Dendritic cell treated with granulocyte-macrophage colony-stimulating factor and Interleukin-4, amounts not matched to agents 40 ng/mL and 50 ng/mL, for 4 days (primary cell): ENCODE measurements at regions not wholly inside any gene's neighbourhood (a gene's known extent, or its start where the extent isn't known, plus 50 kb on each side); places are given as distances from the start of the nearest gene placed in this dataset.
"Not testable (repeated sequence)": the region's sequence is repeated elsewhere in the genome, so short reads cannot be mapped to it uniquely, and the experiment has no call there.

ENCODE experiments used
- H3K27ac Mint-ChIP-seq: one replicate; pipeline ENCODE4 v1.8.0; 2022; ENCODE audit warnings: mild to moderate bottlenecking, mixed read lengths
- H3K27me3 Mint-ChIP-seq: one replicate; pipeline ENCODE4 v1.8.0; 2022; ENCODE audit warnings: mild to moderate bottlenecking, mixed read lengths
- H3K36me3 Mint-ChIP-seq: one replicate; pipeline ENCODE4 v1.8.0; 2022; ENCODE audit warnings: low read depth, mixed read lengths
- H3K4me1 Mint-ChIP-seq: one replicate; pipeline ENCODE4 v1.8.0; 2022; ENCODE audit warnings: low read depth, mixed read lengths
- H3K4me3 Mint-ChIP-seq: one replicate; pipeline ENCODE4 v1.8.0; 2022; ENCODE audit warnings: mild to moderate bottlenecking, moderate library complexity, mixed read lengths
- H3K9me3 Mint-ChIP-seq: one replicate; pipeline ENCODE4 v1.8.0; 2022; ENCODE audit warnings: mixed read lengths
- intact Hi-C: fragments of 100-400 bp; cut with micrococcal nuclease; formaldehyde crosslinking; loops from one replicate; pipeline ENCODE4 v1.15.0; 2022

- H3K9me3 Mint-ChIP-seq: no peaks in the 10 kb centered on the region
These were observed 414.5 kb downstream of the NDFIP2 start for GRCh38 chr13:79895416-79895815.

DNA sequence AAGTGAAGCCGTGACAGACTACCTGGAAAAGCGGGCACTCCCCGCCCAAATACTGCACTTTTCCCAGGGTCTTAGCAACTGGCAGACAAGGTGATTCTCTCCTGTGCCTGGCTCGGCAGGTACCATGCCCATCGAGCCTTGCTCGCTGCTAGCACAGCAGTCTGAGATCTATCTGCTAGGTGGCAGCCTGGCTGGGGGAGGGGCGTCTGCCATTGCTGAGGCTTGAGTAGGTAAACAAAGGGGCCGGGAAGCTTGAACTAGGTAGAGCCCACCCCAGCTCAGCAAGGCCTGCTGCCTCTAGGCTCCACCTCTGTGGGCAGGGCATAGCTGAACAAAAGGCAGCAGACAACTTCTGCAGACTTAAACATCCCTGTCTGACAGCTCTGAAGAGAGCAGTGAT lies 406.3 kb downstream of the NDFIP2 start:
- Mint-ChIP-seq H3K4me1 (peaks cover 10% of the 10 kb centered on the region), H3K9me3 (peaks cover 10% of the 10 kb centered on the region)
- H3K36me3 Mint-ChIP-seq, H3K27ac Mint-ChIP-seq, H3K4me3 Mint-ChIP-seq, H3K27me3 Mint-ChIP-seq, intact Hi-C loops: not testable (repeated sequence)

More at GRCh38 chr13:79895416-79895815, 414.5 kb downstream of the NDFIP2 start:
- peaks cover 7% of the 10 kb centered on the region for H3K4me1 Mint-ChIP-seq
- H3K27me3 Mint-ChIP-seq: no peaks in the 10 kb centered on the region
- no peak overlapping the region for H3K27ac Mint-ChIP-seq
- intact Hi-C loops: no loop called here
- H3K4me3 Mint-ChIP-seq: no peak overlapping the region
- no peaks in the 10 kb centered on the region for H3K36me3 Mint-ChIP-seq

DNA sequence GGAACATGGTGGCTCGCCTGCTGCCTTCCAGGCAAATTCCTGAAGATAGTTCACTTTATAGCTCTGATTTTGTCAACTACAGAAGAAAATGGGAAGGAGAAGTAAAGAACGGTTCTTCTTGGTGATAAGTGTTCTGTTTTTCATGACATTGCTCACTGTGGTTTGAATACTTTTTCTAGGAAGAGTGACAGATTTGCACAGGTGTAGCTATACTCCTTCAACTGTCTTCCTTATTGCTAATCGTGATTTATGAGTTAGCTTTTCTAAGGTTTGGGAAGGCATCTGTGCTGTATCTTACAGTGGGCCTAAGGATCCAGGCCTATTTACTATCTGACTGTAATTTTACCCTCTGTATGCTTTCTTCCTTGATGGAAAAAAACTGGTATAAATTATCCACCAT lies 405.6 kb downstream of the NDFIP2 start:
- intact Hi-C loops: no loop called here
- Mint-ChIP-seq H3K27ac (no peak overlapping the region), H3K4me3 (no peak overlapping the region), H3K4me1 (peaks cover 12% of the 10 kb centered on the region), H3K36me3 (no peaks in the 10 kb centered on the region), H3K27me3 (no peaks in the 10 kb centered on the region), H3K9me3 (peaks cover 15% of the 10 kb centered on the region)

GRCh38 chr13:79884890-79885289 lies 403.9 kb downstream of the NDFIP2 start:
- H3K9me3 Mint-ChIP-seq: peaks cover 21% of the 10 kb centered on the region
- peaks cover 26% of the 10 kb centered on the region for H3K4me1 Mint-ChIP-seq
- no peak overlapping the region for H3K27ac Mint-ChIP-seq
- H3K36me3 Mint-ChIP-seq: no peaks in the 10 kb centered on the region
- no peaks in the 10 kb centered on the region for H3K27me3 Mint-ChIP-seq
- no peak overlapping the region for H3K4me3 Mint-ChIP-seq
- intact Hi-C loops: no loop called here

DNA sequence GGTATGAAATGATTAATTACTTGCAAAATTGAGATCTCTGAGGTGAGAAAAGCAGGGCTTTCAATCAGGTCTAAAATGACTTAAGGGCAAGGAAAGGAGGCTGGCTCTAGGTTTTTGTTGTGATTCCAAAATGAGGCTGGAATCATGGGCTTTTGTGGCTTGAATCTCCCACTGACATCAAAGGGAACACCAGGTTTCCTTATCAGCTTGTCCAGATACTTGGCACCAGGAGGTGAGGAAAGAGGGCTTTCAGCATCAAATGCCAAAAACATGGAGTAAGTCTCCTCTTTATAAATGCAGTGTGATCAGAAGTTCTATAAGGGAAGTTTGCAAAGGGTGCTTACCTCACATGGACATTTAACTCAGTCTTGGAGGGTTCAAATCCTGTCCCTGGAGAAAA lies 402.3 kb downstream of the NDFIP2 start:
- intact Hi-C loops: no loop called here
- Mint-ChIP-seq H3K27me3 (no peaks in the 10 kb centered on the region), H3K27ac (no peak overlapping the region), H3K4me3 (no peak overlapping the region), H3K36me3 (no peaks in the 10 kb centered on the region), H3K4me1 (peaks cover 26% of the 10 kb centered on the region), H3K9me3 (peaks cover 16% of the 10 kb centered on the region)

DNA sequence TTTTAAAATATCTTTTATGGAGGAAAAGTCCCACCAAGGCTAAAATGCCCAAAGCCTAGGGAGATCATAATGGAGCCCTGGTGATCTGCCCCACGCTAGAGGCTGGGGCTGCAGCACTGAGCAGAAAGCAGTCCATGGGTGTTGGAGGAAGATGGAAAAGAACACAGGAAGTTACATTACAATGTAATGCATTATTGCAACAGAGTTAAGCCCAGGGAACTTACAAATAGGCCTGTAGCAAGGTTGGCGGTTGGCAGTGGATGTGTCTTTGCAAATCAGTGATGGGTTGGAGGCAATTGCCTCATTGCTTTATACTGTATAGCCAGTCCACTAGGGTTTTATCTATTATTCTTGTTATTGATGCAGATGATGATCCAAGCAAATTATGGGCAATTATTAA lies 399.9 kb downstream of the NDFIP2 start:
- no peak overlapping the region for H3K27ac Mint-ChIP-seq
- peaks cover 26% of the 10 kb centered on the region for H3K4me1 Mint-ChIP-seq
- no peaks in the 10 kb centered on the region for H3K27me3 Mint-ChIP-seq
- intact Hi-C loops: no loop called here
- H3K36me3 Mint-ChIP-seq: no peaks in the 10 kb centered on the region
- no peak overlapping the region for H3K4me3 Mint-ChIP-seq
- peaks cover 16% of the 10 kb centered on the region for H3K9me3 Mint-ChIP-seq

DNA sequence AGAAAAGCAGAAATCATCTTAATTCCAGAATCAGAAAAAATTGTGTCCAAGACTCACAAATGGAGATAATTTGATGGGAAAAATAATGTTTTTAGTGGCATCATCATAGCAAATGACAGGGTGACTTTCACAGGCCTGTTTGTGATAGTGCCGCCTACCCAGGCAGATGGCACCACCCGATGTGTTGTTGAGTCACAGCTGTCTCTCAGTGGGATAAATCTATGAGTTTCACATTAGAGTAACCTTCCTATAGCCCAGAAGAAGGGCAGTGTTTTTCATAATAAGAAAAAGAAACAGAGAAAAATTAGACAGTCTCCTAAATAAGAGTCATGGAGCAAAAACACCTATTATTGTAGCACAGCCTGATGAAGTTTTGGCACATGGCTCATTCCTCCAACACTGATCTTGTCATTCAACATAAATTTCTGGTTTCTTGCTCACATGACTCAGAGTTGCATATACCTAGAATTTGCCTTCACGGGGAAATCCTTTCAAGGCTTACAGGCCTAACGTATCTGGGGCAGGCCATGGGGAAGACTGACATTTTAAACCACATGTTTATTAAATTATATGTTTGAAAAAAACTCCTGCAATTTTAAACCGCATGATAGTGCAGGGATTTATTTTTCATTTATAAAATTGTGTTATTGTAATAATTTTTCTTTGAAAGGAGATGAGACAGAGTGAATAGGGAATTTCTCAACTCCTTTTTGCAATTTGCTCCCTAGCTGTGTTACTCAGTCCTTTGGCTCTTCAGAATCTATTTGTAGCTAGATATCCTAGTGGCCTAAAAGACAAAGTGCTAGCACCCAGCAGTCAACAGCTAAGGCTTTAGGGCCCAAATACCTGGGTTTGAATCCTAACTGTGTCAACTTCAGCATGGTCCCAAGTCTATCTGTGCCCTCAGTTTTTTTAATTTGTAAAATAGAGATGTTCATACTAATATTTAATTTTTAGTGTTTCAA lies 393.7 kb downstream of the NDFIP2 start:
- H3K4me3 Mint-ChIP-seq: no peak overlapping the region
- no peak overlapping the region for H3K27ac Mint-ChIP-seq
- H3K36me3 Mint-ChIP-seq: no peaks in the 10 kb centered on the region
- H3K27me3 Mint-ChIP-seq: no peaks in the 10 kb centered on the region
- intact Hi-C loops: no loop called here
- peaks cover 5% of the 10 kb centered on the region for H3K4me1 Mint-ChIP-seq
- H3K9me3 Mint-ChIP-seq: peaks cover 1% of the 10 kb centered on the region

DNA sequence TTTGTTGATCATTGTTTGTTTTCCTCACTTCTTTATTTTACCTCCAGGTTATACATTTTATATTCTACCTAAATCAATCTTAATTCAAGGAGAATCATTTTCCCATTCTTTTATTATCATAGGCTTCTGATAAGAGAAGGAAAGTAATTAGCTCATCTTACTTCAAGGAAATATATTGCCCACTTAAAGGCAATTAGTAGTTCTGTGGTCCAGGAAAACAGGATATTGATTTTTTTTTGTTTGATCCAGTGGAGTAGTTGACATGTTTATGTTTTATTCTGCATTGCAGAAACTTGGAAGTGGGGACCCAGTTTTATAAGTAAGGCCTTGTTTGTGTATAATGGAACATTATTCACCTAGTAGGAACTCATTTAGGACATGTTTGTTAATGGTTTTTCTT lies 390.6 kb downstream of the NDFIP2 start:
- H3K36me3 Mint-ChIP-seq: no peaks in the 10 kb centered on the region
- peaks cover 15% of the 10 kb centered on the region for H3K4me1 Mint-ChIP-seq
- no peaks in the 10 kb centered on the region for H3K9me3 Mint-ChIP-seq
- H3K4me3 Mint-ChIP-seq: no peak overlapping the region
- H3K27me3 Mint-ChIP-seq: no peaks in the 10 kb centered on the region
- intact Hi-C loops: no loop called here
- H3K27ac Mint-ChIP-seq: no peak overlapping the region

DNA sequence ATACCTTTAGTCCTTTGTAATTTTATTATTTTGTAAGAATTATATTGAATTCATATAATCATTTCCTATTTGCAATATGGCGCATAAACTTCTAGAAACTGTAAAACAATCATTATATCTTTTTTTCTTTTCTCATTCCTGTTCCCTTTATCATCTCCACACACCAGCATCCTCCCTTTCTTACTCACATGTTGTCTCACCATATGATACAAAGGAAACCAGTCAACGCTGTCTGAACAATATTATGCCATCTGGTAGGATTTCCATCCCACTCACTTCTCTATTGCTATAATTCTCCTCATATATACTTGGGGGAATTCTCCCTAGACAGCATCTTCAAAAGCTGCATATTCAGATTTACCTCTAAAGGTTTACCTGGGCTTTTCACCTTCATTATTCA lies 389.8 kb downstream of the NDFIP2 start:
- H3K27me3 Mint-ChIP-seq: no peaks in the 10 kb centered on the region
- peaks cover 3% of the 10 kb centered on the region for H3K9me3 Mint-ChIP-seq
- intact Hi-C loops: no loop called here
- no peak overlapping the region for H3K4me3 Mint-ChIP-seq
- no peaks in the 10 kb centered on the region for H3K36me3 Mint-ChIP-seq
- H3K27ac Mint-ChIP-seq: no peak overlapping the region
- H3K4me1 Mint-ChIP-seq: peaks cover 18% of the 10 kb centered on the region

- H3K4me1 Mint-ChIP-seq: peaks cover 22% of the 10 kb centered on the region
- no peak overlapping the region for H3K27ac Mint-ChIP-seq
- intact Hi-C loops: no loop called here
- H3K9me3 Mint-ChIP-seq: peaks cover 9% of the 10 kb centered on the region
- H3K36me3 Mint-ChIP-seq: no peaks in the 10 kb centered on the region
- no peaks in the 10 kb centered on the region for H3K27me3 Mint-ChIP-seq
- no peak overlapping the region for H3K4me3 Mint-ChIP-seq
These were observed 389.2 kb downstream of the NDFIP2 start for GRCh38 chr13:79870123-79870522.

- Mint-ChIP-seq H3K27me3 (no peaks in the 10 kb centered on the region), H3K4me1 (peaks cover 22% of the 10 kb centered on the region), H3K9me3 (peaks cover 9% of the 10 kb centered on the region), H3K36me3 (no peaks in the 10 kb centered on the region), H3K27ac (no peak overlapping the region), H3K4me3 (no peak overlapping the region)
- intact Hi-C loops: no loop called here
These were observed 388.4 kb downstream of the NDFIP2 start for GRCh38 chr13:79869326-79869725.

GRCh38 chr13:79867254-79867653 lies 386.3 kb downstream of the NDFIP2 start:
- intact Hi-C loops: no loop called here
- Mint-ChIP-seq H3K4me1 (peaks cover 22% of the 10 kb centered on the region), H3K27me3 (no peaks in the 10 kb centered on the region), H3K9me3 (peaks cover 9% of the 10 kb centered on the region), H3K4me3 (no peak overlapping the region), H3K36me3 (no peaks in the 10 kb centered on the region), H3K27ac (no peak overlapping the region)

- H3K4me3 Mint-ChIP-seq: no peak overlapping the region
- no peak overlapping the region for H3K27ac Mint-ChIP-seq
- intact Hi-C loops: no loop called here
- H3K9me3 Mint-ChIP-seq: peaks cover 9% of the 10 kb centered on the region
- H3K27me3 Mint-ChIP-seq: no peaks in the 10 kb centered on the region
- no peaks in the 10 kb centered on the region for H3K36me3 Mint-ChIP-seq
- peaks cover 22% of the 10 kb centered on the region for H3K4me1 Mint-ChIP-seq
These were observed 385.5 kb downstream of the NDFIP2 start for GRCh38 chr13:79866436-79866835.

DNA sequence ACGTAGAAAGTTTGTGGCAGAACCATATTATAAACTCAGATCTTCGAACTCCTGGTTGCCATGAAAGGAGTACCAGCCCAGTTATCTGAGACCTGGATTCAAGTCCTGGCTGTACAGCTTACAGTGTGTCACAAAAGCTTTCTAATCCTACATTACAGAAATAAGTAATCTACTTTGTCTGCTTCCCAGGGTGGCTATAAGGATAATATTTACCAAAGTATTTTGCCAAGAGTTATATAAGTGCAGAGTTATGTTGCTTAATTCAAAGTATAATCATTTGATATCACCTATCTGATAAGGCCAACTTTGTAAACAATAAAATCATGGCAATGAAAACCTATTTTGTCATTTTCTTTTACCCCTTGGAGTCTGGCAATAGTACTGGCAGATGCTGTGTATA lies 381.6 kb downstream of the NDFIP2 start:
- Mint-ChIP-seq H3K36me3 (no peaks in the 10 kb centered on the region), H3K27me3 (no peaks in the 10 kb centered on the region), H3K4me3 (no peak overlapping the region), H3K9me3 (peaks cover 9% of the 10 kb centered on the region), H3K27ac (no peak overlapping the region), H3K4me1 (peaks cover 16% of the 10 kb centered on the region)
- intact Hi-C loops: no loop called here

DNA sequence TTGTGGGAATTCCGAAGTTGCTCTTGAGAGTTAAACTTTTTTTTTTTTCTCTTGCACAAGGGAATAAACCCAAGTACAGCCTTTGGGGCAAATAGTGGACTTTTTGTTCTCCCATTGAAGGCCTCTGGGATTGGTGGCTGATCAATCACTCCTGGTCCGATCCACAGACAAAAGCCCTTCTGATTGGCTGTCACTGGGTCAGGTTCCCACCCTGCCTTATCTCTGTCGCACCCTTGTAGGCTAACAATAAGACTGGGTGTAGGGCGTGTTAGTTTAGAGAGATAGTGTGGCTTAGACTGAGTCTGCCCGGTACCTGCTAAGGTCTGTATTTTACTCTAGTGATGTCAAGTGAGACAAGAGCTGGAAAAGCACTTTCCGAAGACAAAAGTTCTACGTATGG lies 380.8 kb downstream of the NDFIP2 start:
- Mint-ChIP-seq H3K27ac (no peak overlapping the region), H3K36me3 (no peaks in the 10 kb centered on the region), H3K9me3 (peaks cover 9% of the 10 kb centered on the region), H3K27me3 (no peaks in the 10 kb centered on the region), H3K4me1 (peaks cover 8% of the 10 kb centered on the region), H3K4me3 (no peak overlapping the region)
- intact Hi-C loops: no loop called here
